OCI-LY7 (cell line): ENCODE measurements at regions not wholly inside any gene's neighbourhood (a gene's known extent, or its start where the extent isn't known, plus 50 kb on each side); places are given as distances from the start of the nearest gene placed in this dataset.

Experiments used
- EZH2phosphoT487 ChIP-seq: fragments of 200-600 bp; sonication (generic); IDR thresholded peaks from 2 replicates; pipeline ENCODE4 v1.6.1; 2018; ENCODE audit warnings: low read depth, borderline replicate concordance, mild to moderate bottlenecking, mixed run types, antibody characterized with exemption, low read length, moderate library complexity, mixed read lengths
- TF ChIP-seq, protein P1 (sequence below): fragments of 200-600 bp; sonication (generic); conservative IDR thresholded peaks from 2 replicates; pipeline ENCODE4 v1.5.1; 2014; ENCODE audit warnings: mild to moderate bottlenecking, antibody characterized with exemption, low read length, moderate library complexity, mixed read lengths

DNA sequence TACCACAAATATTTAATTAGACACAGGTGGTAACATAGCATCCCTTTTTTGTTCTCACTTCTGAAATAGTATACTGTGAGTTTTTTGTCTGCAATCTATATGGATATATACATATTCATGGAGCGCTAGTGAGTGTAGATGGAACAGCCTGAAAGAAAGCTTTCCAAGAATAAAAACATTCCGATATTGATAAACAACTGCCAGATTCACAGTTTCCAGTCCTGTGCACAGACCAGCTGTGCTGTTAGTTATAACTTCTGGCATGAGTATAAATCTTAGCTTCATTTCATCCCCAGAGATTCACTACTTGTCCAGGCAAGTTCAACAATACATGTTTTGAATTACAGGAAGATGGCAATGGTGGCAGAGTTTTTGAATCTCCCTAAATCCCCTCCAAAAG, 467.1 kb upstream of the STEAP1 start:
- TF ChIP-seq, protein P1, sequence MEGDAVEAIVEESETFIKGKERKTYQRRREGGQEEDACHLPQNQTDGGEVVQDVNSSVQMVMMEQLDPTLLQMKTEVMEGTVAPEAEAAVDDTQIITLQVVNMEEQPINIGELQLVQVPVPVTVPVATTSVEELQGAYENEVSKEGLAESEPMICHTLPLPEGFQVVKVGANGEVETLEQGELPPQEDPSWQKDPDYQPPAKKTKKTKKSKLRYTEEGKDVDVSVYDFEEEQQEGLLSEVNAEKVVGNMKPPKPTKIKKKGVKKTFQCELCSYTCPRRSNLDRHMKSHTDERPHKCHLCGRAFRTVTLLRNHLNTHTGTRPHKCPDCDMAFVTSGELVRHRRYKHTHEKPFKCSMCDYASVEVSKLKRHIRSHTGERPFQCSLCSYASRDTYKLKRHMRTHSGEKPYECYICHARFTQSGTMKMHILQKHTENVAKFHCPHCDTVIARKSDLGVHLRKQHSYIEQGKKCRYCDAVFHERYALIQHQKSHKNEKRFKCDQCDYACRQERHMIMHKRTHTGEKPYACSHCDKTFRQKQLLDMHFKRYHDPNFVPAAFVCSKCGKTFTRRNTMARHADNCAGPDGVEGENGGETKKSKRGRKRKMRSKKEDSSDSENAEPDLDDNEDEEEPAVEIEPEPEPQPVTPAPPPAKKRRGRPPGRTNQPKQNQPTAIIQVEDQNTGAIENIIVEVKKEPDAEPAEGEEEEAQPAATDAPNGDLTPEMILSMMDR, result no peak
- TF ChIP-seq EZH2phosphoT487, result no peak
